Activated T-helper 9 cell treated with anti-CD3 and anti-CD28 coated beads, Interleukin-2, amount 50 U/mL, for 16 hours (primary cell): ENCODE measurements at regions not wholly inside any gene's neighbourhood (a gene's known extent, or its start where the extent isn't known, plus 50 kb on each side); places are given as distances from the start of the nearest gene placed in this dataset.

Experiments used
- DNase-seq: peaks from one replicate; pipeline ENCODE4 v3.0.0-alpha.2; 2020; ENCODE audit warnings: low read depth

- no peak for DNase-seq
These were observed 126.1 kb downstream of the SEC14L1 start for GRCh38 chr17:77266891-77267341.

- DNase-seq, result no peak
These were observed 129.2 kb downstream of the SEC14L1 start for GRCh38 chr17:77269696-77270681.

GRCh38 chr17:77271411-77271810 lies 130.6 kb downstream of the SEC14L1 start:
- DNase-seq, result no peak

GRCh38 chr17:77273397-77274085 lies 132.8 kb downstream of the SEC14L1 start:
- DNase-seq, result no peak

GRCh38 chr17:77274096-77274845 lies 133.5 kb downstream of the SEC14L1 start:
- DNase-seq, result no peak

- DNase-seq, result no peak
These were observed 138.9 kb downstream of the SEC14L1 start for GRCh38 chr17:77279448-77280303.

GRCh38 chr17:77280304-77281121 lies 139.7 kb downstream of the SEC14L1 start:
- DNase-seq, result no peak

GRCh38 chr17:77281122-77281903 lies 140.5 kb downstream of the SEC14L1 start:
- DNase-seq, result peak; percentile 43

- DNase-seq, result no peak
These were observed 141.2 kb downstream of the SEC14L1 start for GRCh38 chr17:77281904-77282367.

- DNase-seq, result no peak
These were observed 142.1 kb downstream of the SEC14L1 start for GRCh38 chr17:77282524-77283515.

GRCh38 chr17:77284023-77284617 lies 143.4 kb downstream of the SEC14L1 start:
- DNase-seq, result no peak

- DNase-seq, result no peak
These were observed 145.0 kb downstream of the SEC14L1 start for GRCh38 chr17:77285594-77286390.

GRCh38 chr17:77286391-77286640 lies 145.5 kb downstream of the SEC14L1 start:
- DNase-seq, result no peak

GRCh38 chr17:77286641-77287431 lies 146.1 kb downstream of the SEC14L1 start:
- DNase-seq, result no peak

GRCh38 chr17:77287432-77288068 lies 146.8 kb downstream of the SEC14L1 start:
- no peak for DNase-seq

- DNase-seq, result no peak
These were observed 147.4 kb downstream of the SEC14L1 start for GRCh38 chr17:77288115-77288619.
